Ovary (tissue), 7 donors: ENCODE measurements at regions not wholly inside any gene's neighbourhood (a gene's known extent, or its start where the extent isn't known, plus 50 kb on each side); places are given as distances from the start of the nearest gene placed in this dataset.

Source experiments
- DNase-seq, 5 donors: peaks; one replicate each; pipeline ENCODE4 v3.0.0-alpha.2; 2019 to 2020
- H3K27ac ChIP-seq, 2 donors: fragments of 200-600 bp; one replicate each; pipeline versions ENCODE4 v1.5.1 to v1.8.0; 2019 to 2022
- H3K27me3 ChIP-seq: fragments of 200-600 bp; one replicate; pipeline ENCODE4 v1.8.0; 2022
- H3K36me3 ChIP-seq: fragments of 200-600 bp; sonication (generic); one replicate; pipeline ENCODE4 v1.5.1; 2019
- H3K4me1 ChIP-seq: one replicate; pipeline ENCODE4 v1.8.1; 2013; ENCODE audit warnings: mild to moderate bottlenecking, moderate library complexity; ENCODE audit not compliant: insufficient read depth
- H3K4me3 ChIP-seq: fragments of 200-600 bp; sonication (generic); one replicate; pipeline ENCODE4 v1.5.1; 2017
- H3K9me3 ChIP-seq, 2 donors: fragments of 200-600 bp in 1 of 2; sonication (generic) in 1 of 2; one replicate each; pipeline versions ENCODE4 v1.5.1 to v1.8.1; 2013 to 2019; ENCODE audit warnings: mild to moderate bottlenecking in 1 of 2, moderate library complexity in 1 of 2
- EP300 ChIP-seq: sonication (generic); formaldehyde crosslinking; IDR thresholded peaks from one replicate; pipeline ENCODE4 v1.6.1; 2017; ENCODE audit warnings: antibody characterized with exemption
- POLR2A ChIP-seq: fragments of 450-650 bp; IDR thresholded peaks from one replicate; pipeline ENCODE4 v1.6.1; 2017; ENCODE audit warnings: antibody characterized with exemption, mild to moderate bottlenecking, moderate library complexity
- WGBS, 3 donors: extraction: QIAGEN DNeasy Blood & Tissue Kit in 1 of 3; methylation state at CpG; one replicate each; pipeline versions ENCODE4 v1.1.5 to v1.1.7; 2013 to 2017; 5-methylcytosine and 5-hydroxymethylcytosine counted together
- intact Hi-C, 4 donors: fragments of 100-400 bp; cut with DNase I; formaldehyde crosslinking; loops; one replicate each; pipeline versions ENCODE4 v1.11.0 to v1.15.1; 2022 to 2023
- TF ChIP-seq, protein P1 (sequence below), 3 donors: fragments of 450-650 bp in 2 of 3; fragments of 200-600 bp in 1 of 3; IDR thresholded peaks; one replicate each; pipeline versions ENCODE4 v1.5.1 to v1.8.0; 2016 to 2022; ENCODE audit warnings: antibody characterized with exemption in 3 of 3, mild to moderate bottlenecking in 1 of 3
- donor health status: DM: no; HTN: no; CAD: no; lungs with moderate emphysema.
- donor health status: DM: no; HTN: no; CAD: no.
- donor health status: Bipolar disorder and iron deficiency.
- donor health status: DM: no; HTN: no; CAD: no.
- donor health status: DM: yes; HTN: yes; CAD: no.

- Histone ChIP-seq H3K4me3 (no peak overlapping the region), H3K27me3 (no peaks in the 10 kb centered on the region), H3K4me1 (no peaks in the 10 kb centered on the region), H3K9me3 (no peaks in the 10 kb centered on the region), H3K36me3 (no peaks in the 10 kb centered on the region), H3K27ac (no peak overlapping the region)
- 38 to 55% (median 51%) methylated on average over 3 of the region's 3 CpGs for WGBS, 3 donors
- intact Hi-C loops: no loop called here
- TF ChIP-seq EP300 (no peak), POLR2A (no peak)
- TF ChIP-seq, protein P1, sequence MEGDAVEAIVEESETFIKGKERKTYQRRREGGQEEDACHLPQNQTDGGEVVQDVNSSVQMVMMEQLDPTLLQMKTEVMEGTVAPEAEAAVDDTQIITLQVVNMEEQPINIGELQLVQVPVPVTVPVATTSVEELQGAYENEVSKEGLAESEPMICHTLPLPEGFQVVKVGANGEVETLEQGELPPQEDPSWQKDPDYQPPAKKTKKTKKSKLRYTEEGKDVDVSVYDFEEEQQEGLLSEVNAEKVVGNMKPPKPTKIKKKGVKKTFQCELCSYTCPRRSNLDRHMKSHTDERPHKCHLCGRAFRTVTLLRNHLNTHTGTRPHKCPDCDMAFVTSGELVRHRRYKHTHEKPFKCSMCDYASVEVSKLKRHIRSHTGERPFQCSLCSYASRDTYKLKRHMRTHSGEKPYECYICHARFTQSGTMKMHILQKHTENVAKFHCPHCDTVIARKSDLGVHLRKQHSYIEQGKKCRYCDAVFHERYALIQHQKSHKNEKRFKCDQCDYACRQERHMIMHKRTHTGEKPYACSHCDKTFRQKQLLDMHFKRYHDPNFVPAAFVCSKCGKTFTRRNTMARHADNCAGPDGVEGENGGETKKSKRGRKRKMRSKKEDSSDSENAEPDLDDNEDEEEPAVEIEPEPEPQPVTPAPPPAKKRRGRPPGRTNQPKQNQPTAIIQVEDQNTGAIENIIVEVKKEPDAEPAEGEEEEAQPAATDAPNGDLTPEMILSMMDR (IDR thresholded peaks at IDR 0.05): no peak
- no peak for DNase-seq
Measured at GRCh38 chr10:61346796-61347413, 106.3 kb downstream of the TMEM26 start.

DNA sequence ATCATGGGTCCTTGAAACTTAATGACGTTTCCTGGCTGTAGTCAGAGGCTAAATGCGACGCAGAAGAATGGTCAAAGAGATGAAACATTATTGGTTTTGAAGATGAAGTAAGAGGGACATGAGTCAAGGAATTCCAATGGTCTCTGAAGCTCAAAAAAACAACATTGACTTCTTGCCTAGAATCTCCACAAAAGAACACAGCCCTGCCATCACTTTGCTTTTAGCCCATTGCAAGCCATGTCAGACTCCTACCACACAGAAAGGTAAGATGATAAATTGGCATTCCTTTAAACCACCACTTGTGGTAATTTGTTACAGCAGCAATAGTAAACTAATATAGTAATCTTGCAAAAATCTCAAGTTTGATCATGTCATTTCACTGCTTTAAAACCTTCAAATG, 109.4 kb downstream of the TMEM26 start:
- TF ChIP-seq EP300: no peak
- TF ChIP-seq, protein P1 (IDR thresholded peaks at IDR 0.05): no peak
- TF ChIP-seq POLR2A: no peak
- Histone ChIP-seq H3K9me3 (no peaks in the 10 kb centered on the region), H3K27ac (no peak overlapping the region), H3K36me3 (no peaks in the 10 kb centered on the region), H3K4me3 (no peak overlapping the region), H3K4me1 (no peaks in the 10 kb centered on the region), H3K27me3 (no peaks in the 10 kb centered on the region)
- DNase-seq: no peak
- 77 to 79% (median 78%) methylated on average over 3 of the region's 3 CpGs for WGBS, 3 donors
- intact Hi-C loops: no loop called here

DNA sequence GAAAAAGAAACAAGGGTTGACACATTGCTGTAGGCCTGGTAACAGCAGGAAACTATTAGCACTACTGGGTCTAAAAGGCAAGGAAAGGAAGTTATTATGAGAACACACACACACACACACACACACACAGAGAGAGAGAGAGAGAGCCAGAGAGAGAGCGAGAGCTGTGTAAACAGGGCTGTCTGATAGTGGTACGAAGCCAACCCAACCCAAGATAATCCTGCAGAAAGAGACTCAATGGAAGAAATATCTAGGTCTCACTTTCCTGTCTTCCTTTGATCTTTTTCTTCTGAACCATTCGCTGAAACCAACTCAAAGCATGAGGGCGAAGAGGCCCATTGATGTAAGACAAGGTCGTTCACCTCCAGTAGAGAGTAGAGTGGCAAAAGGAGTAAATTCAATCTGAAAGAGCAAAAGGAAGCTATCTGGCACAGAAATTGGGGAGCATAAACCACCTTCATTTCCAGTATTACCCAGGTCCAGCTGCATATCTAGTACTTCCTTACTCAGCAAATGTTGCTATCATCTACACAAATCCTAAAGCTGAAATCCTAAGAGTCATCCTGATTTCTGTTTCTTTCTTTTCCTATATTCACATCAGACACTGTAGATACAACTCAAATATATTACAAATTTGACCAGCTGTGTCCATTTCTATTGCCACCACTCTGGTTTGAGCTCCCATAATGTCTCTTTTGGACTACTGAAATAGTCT, 110.2 kb downstream of the TMEM26 start:
- WGBS, 3 donors: 69 to 88% (median 76%) methylated on average over 4 to 5 of the region's 5 CpGs
- H3K4me1 ChIP-seq: no peaks in the 10 kb centered on the region

GRCh38 chr10:61341008-61341407, 112.2 kb downstream of the TMEM26 start:
- no peak overlapping the region for H3K4me3 ChIP-seq
- intact Hi-C loops: no loop called here
- no peak overlapping the region for H3K27ac ChIP-seq
- no peaks in the 10 kb centered on the region for H3K9me3 ChIP-seq
- TF ChIP-seq POLR2A: no peak
- TF ChIP-seq EP300: no peak
- TF ChIP-seq, protein P1 (IDR thresholded peaks at IDR 0.05): no peak
- no peak for DNase-seq
- no peaks in the 10 kb centered on the region for H3K4me1 ChIP-seq
- no peaks in the 10 kb centered on the region for H3K36me3 ChIP-seq
- no peaks in the 10 kb centered on the region for H3K27me3 ChIP-seq

More for the DNA sequence above, 110.2 kb downstream of the TMEM26 start:
- DNase-seq: no peak
- Histone ChIP-seq H3K36me3 (no peaks in the 10 kb centered on the region), H3K4me3 (no peak overlapping the region), H3K27ac (no peak overlapping the region), H3K27me3 (no peaks in the 10 kb centered on the region), H3K9me3 (no peaks in the 10 kb centered on the region)
- intact Hi-C loops: no loop called here
- TF ChIP-seq POLR2A (no peak), EP300 (no peak)
- TF ChIP-seq, protein P1 (IDR thresholded peaks at IDR 0.05): no peak
